GM12865 (cell line): ENCODE measurements at regions not wholly inside any gene's neighbourhood (a gene's known extent, or its start where the extent isn't known, plus 50 kb on each side); places are given as distances from the start of the nearest gene placed in this dataset.

Experiments
- DNase-seq: peaks from one replicate; pipeline ENCODE4 v3.0.0; 2010; ENCODE audit warnings: low read depth
- H3K4me3 ChIP-seq: 2 replicates; pipeline ENCODE4 v1.5.1; 2011; ENCODE audit warnings: mild to moderate bottlenecking, low read depth, low read length, control low read depth
- TF ChIP-seq, protein P1 (sequence below): IDR thresholded peaks from 2 replicates; pipeline ENCODE4 v1.5.1; 2011; ENCODE audit warnings: low read length, control low read depth, low read depth, inconsistent platforms; ENCODE audit not compliant: insufficient read depth; ENCODE audit errors: missing control alignments

DNA sequence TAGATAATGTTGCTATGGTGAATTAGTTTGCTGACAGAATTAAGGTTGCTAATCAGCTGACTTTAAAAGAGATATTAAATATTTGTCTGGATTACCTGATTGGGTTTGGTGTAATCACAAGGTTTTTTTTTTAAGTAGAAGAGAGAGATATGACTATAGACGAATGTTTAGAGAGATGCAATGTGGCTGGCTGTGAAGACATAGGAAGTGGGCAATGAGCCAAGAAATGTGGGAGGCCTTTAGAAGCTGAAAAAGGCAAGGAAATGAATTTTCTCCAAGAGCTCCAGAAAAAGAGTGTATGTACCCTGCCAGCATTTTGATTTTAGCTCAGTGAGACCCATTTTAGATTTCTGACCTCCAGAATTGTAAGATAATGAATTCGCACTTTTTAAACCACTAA, 598.3 kb downstream of the PKHD1 start:
- no peak overlapping the region for H3K4me3 ChIP-seq
- TF ChIP-seq, protein P1, sequence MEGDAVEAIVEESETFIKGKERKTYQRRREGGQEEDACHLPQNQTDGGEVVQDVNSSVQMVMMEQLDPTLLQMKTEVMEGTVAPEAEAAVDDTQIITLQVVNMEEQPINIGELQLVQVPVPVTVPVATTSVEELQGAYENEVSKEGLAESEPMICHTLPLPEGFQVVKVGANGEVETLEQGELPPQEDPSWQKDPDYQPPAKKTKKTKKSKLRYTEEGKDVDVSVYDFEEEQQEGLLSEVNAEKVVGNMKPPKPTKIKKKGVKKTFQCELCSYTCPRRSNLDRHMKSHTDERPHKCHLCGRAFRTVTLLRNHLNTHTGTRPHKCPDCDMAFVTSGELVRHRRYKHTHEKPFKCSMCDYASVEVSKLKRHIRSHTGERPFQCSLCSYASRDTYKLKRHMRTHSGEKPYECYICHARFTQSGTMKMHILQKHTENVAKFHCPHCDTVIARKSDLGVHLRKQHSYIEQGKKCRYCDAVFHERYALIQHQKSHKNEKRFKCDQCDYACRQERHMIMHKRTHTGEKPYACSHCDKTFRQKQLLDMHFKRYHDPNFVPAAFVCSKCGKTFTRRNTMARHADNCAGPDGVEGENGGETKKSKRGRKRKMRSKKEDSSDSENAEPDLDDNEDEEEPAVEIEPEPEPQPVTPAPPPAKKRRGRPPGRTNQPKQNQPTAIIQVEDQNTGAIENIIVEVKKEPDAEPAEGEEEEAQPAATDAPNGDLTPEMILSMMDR = no peak
- DNase-seq = no peak

DNA sequence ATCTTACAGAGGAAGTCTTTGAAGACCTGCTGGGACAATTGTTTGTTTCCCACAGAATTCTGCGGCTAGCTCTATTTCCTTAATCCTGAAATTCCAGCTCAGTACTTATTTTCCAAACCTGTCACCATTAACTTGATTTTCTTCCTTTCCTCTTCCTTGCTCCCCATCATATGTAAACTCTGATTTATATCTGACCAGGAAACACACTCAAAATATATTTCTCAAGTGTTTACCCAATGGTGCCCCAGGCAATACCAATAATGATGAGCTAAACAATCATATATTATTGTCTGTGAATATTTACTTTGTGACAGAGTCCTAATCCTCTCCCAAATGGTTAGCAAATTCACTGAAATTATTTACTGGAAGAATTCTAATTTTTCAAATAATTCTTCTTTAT, 597.3 kb downstream of the PKHD1 start:
- DNase-seq = no peak
- TF ChIP-seq, protein P1 = no peak
- H3K4me3 ChIP-seq = no peak overlapping the region

DNA sequence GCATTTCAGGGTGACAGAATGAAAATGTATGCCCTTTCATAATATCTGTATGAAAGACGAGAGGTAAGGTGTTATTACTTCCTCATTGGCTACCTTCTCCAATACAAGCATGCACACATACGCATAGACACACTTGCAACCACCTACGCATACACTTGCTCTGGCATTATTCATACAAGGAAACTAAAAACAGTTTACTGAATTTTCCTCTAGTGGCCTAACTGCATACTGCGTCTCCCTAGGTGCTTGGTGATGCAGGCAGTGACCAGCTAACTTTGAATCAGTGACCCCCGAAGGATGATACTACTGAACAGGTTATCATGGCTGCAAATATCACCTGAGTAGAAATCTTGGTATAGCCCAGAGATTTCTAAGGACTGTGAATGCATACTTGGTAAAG, 593.1 kb downstream of the PKHD1 start:
- no peak for DNase-seq
- H3K4me3 ChIP-seq = no peak overlapping the region
- TF ChIP-seq, protein P1 = no peak

DNA sequence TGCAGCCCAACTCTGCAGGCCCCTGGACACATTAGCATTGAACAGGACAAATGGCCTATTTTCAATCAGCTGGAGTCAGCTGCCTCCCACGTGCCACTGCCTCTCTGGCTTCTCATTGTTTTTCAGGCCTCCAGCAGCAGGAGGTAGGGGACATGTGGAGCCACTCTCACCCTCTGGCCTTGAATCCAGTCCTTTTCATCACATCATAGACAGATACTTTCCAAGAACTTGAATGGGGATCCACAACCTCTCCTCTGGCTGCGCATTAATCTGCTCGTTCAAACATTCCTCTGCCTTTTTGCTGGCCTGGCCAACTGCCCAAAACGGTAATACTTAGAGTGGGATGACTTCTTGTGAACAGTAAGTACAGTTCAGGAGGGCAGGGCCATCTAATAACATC, 592.3 kb downstream of the PKHD1 start:
- H3K4me3 ChIP-seq = no peak overlapping the region
- no peak for DNase-seq
- TF ChIP-seq, protein P1 = no peak

DNA sequence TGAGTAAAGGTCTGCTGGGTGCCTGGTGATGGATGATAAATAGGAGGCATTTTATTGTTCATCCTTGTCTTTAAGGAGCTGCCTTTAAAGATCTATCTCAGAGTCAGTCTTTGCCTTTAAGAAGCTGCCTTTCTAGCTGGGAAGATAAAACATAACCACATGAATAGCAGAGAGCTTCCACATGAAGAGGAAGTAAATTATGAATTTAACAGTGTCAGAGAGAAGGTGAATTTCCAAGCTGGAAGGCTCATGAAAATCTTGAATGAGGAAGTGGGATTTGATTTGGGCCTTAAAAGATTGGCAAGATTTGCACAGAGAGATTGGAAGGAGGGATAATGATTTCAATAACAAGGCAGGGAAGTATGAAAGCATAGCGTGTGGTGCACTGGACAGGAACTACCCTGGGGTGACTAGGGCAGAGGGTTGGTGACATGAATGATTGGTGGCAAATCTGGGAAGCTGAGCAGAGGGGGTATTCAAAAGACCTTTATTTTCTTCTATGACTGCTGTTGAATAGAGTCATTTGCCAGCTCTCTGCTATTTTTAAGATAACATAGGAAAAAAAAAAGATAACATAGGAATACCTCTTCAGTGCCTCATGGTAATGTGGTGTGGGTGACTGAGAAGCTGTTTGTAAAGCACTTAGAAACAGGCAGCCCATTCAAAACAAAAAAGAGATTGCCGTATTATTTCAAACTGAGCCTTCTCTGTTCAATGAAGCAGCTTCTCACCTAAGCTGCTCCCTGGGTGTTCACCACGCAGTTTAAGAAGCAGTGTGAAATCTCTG, 591.6 kb downstream of the PKHD1 start:
- no peak for DNase-seq
- H3K4me3 ChIP-seq = no peak overlapping the region
- TF ChIP-seq, protein P1 = no peak

DNA sequence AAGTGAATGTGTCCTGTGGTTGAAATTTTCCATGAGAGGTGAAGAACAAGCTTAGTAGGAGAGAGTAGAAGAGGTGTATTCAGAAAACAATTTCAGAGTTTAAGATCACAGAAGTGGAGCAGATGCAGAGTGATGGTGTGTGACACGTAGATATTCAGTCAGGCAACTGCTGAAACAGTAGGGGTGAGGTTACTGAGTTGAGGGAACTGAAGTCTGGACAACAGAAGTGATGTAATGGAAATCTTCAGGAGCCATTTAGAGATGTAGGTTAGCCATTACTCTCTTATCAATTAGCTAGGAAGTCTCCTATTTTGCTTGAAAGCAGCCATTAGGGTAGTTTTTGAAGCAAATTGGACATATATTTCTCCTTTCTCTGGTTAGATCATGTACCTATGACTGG, 584.4 kb downstream of the PKHD1 start:
- H3K4me3 ChIP-seq = no peak overlapping the region
- DNase-seq = no peak
- TF ChIP-seq, protein P1 = no peak

DNA sequence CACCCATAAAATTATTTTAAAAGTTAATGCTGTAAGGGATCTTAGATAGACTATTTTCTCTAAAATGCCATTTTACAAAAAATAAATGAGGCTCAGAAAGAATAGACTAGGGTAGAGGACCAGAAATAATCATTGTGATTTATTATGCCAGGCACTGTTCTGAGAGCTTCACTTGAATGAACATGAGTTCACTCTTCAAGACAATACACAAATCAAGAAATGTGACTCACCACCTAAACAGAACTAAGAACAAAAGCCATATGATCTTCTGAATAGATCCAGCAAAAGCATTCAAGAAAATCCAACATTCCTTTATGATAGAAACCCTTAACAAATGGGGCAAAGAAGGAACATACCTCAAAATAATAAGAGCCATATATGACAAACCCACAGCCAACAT, 582.0 kb downstream of the PKHD1 start:
- TF ChIP-seq, protein P1 = no peak
- H3K4me3 ChIP-seq = no peak overlapping the region
- no peak for DNase-seq
